Right cardiac atrium (tissue), 5 donors: ENCODE measurements at regions not wholly inside any gene's neighbourhood (a gene's known extent, or its start where the extent isn't known, plus 50 kb on each side); places are given as distances from the start of the nearest gene placed in this dataset.

ENCODE experiments used
- ATAC-seq, 2 donors: fragments of 200-7000 bp; cut with Tn5 transposase; one replicate each; pipeline versions ENCODE4 v1.8.0 to v1.9.1; 2020; ENCODE audit warnings: moderate library complexity in 2 of 2, mild to moderate bottlenecking in 1 of 2
- DNase-seq, 3 donors: peaks; one replicate each; pipeline ENCODE4 v3.0.0-alpha.2; 2020
- H3K27ac ChIP-seq: one replicate; pipeline ENCODE4 v1.5.1; 2013; ENCODE audit warnings: mild to moderate bottlenecking, low read length, control low read depth, moderate library complexity
- H3K27me3 ChIP-seq: one replicate; pipeline ENCODE4 v1.6.1; 2013; ENCODE audit not compliant: control insufficient read depth, insufficient read depth
- H3K4me1 ChIP-seq: one replicate; pipeline ENCODE4 v1.6.1; 2013; ENCODE audit warnings: low read length; ENCODE audit not compliant: control insufficient read depth, insufficient read depth
- H3K4me3 ChIP-seq: one replicate; pipeline ENCODE4 v1.5.1; 2013; ENCODE audit warnings: low read length, control low read depth
- H3K9me3 ChIP-seq: one replicate; pipeline ENCODE4 v1.6.1; 2013; ENCODE audit warnings: low read length; ENCODE audit not compliant: control insufficient read depth
- WGBS: extraction: QIAGEN DNeasy Blood & Tissue Kit; methylation state at CpG from one replicate; pipeline ENCODE4 v1.1.7; 2013; 5-methylcytosine and 5-hydroxymethylcytosine counted together
- intact Hi-C, 4 donors: fragments of 100-400 bp; cut with DNase I; formaldehyde crosslinking; loops; one replicate each; pipeline versions ENCODE4 v1.11.0 to v1.14.0; 2022 to 2023
- donor health status: healthy with polysubstance abuse.
- donor health status: DM: no; HTN: yes; CAD: no.
- donor health status: DM: no; HTN: no; CAD: no.
- donor health status: DM: no; HTN: yes; CAD: no; lungs with severe emphysema.
- donor health status: DM: yes; HTN: yes; CAD: no.

DNA sequence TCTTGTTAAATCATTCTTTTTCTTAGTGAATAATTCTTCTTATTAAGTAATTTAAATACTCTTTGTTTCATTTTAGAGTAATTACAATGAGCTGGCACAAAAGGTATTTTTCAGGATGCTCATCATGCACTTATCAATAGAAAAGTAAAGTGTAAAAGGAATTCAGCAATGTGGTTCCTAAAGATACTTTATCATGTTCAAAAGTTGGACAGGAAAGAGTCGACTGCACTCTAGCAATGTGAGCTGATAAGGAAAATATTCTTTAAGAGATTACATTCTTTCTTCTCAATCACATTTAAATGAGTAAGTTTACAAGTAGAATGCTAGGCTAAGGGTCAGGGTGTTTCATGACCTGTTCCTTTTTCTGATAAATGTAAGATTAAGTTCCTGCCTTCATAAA, 609.5 kb upstream of the FAM241A start:
- no peak overlapping the region for H3K4me3 ChIP-seq
- no peaks in the 10 kb centered on the region for H3K27me3 ChIP-seq
- intact Hi-C loops = no loop called here
- 8% methylated on average over 1 of the region's 1 CpG for WGBS
- H3K4me1 ChIP-seq = no peaks in the 10 kb centered on the region
- no peaks in the 10 kb centered on the region for H3K9me3 ChIP-seq
- no peak overlapping the region for H3K27ac ChIP-seq
- ATAC-seq (no peak), DNase-seq (no peak)

DNA sequence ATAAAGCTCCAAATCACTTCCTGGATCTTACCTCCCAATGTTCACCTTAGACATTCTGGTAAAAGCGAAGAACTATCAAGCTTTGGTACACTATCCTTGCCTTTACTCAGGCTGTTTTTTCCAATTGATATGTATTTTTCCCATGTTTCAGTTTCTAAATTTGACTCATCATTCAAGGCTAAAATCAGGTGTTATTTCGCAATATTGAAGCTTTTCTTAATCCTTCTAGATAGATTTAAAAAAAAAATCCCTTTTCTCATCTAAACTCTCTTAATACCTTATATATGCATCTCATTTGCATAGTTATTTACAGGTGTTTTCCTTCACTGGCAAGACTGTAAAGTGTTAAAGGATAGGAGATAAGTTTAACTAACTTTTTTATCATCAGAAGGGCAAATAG, 608.1 kb upstream of the FAM241A start:
- intact Hi-C loops = no loop called here
- Histone ChIP-seq H3K27me3 (no peaks in the 10 kb centered on the region), H3K4me1 (no peaks in the 10 kb centered on the region), H3K4me3 (no peak overlapping the region), H3K27ac (no peak overlapping the region), H3K9me3 (no peaks in the 10 kb centered on the region)
- DNase-seq (no peak), ATAC-seq (no peak)
- 91% methylated on average over 2 of the region's 2 CpGs for WGBS

DNA sequence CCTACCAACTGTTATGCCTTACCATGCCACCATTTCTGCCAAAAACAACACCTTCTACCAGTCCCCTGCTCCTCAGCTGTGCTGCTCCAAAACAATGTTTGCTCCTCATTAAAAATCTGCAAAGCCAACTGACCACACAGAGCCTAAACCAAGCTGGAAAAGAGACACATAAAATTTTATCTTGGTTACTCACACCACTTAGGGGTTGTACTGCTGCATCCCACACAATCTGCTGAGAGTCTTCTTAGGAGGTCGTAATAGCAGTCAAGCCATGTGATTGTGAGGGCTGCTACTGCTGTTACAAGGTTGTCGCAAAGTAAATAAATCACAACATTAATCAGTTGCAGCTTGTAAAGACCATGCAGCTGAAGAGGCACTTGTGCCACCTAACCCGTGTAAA, 607.4 kb upstream of the FAM241A start:
- DNase-seq = no peak
- Histone ChIP-seq H3K4me3 (no peak overlapping the region), H3K9me3 (no peaks in the 10 kb centered on the region), H3K27me3 (no peaks in the 10 kb centered on the region), H3K27ac (no peak overlapping the region), H3K4me1 (no peaks in the 10 kb centered on the region)
- 65% methylated on average over 3 of the region's 3 CpGs for WGBS
- ATAC-seq = no peak
- intact Hi-C loops = no loop called here

DNA sequence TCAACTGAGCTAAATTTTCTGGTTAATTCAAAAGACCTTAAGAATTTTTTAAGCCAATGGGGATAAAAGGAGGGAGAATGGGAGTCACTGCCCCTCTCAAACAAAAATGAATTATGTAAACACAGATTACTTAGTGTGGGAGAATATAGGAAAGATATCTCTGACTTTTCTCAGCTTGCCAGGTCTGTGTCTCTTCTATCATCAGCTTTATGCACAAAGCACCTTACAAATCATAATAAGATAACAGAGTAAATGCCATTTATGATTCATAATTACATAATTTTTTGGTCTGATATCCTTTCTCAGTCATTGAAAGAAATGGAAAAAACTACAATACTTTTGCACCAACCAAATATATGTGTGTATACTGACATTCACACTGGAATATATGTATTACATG, 604.6 kb upstream of the FAM241A start:
- intact Hi-C loops = no loop called here
- no peak for ATAC-seq
- Histone ChIP-seq H3K4me1 (no peaks in the 10 kb centered on the region), H3K4me3 (no peak overlapping the region), H3K9me3 (no peaks in the 10 kb centered on the region), H3K27me3 (no peaks in the 10 kb centered on the region), H3K27ac (no peak overlapping the region)
- DNase-seq = no peak

DNA sequence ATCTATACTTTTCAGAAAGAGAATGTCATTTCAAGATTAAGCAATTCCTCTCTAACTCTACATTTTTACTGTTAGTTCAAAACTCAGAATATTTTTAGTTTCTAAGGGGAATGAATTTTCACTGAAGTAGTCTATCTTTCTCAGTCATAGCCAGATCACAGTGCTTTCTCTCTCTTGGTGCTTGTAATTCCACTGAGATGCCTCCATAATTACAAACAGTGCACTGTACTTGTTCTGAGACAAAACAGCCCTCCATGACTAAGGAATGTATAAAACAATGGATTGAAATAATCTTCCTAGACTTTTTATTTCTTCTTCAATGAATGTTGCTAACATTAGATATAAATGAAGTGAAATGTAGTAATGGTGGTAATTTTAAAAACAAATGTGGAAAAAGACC, 603.2 kb upstream of the FAM241A start:
- H3K4me1 ChIP-seq = no peaks in the 10 kb centered on the region
- H3K9me3 ChIP-seq = no peaks in the 10 kb centered on the region
- no peak for DNase-seq
- no peak overlapping the region for H3K4me3 ChIP-seq
- no peaks in the 10 kb centered on the region for H3K27me3 ChIP-seq
- H3K27ac ChIP-seq = no peak overlapping the region
- intact Hi-C loops = no loop called here
- no peak for ATAC-seq

DNA sequence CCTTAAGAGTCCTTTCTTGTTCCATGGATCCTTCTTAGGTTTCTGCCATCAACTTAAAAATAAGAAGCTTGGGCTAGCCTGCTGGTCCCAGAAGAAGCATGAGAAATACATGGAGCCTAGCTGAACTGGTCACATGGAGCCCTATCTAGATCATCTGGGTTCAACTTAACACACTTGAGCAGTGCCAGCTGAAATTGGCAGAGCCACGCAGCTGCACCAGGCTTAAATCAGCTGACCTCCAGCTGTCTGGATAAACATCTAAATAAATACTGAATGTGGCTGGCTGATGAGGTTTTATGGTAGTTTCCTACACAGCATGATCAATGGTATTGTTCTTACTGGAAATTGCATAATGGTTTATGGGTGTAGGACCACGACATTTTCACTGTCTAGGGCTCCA, 598.4 kb upstream of the FAM241A start:
- H3K27me3 ChIP-seq = no peaks in the 10 kb centered on the region
- 51% methylated on average over 2 of the region's 2 CpGs for WGBS
- no peak overlapping the region for H3K4me3 ChIP-seq
- H3K27ac ChIP-seq = no peak overlapping the region
- H3K9me3 ChIP-seq = no peaks in the 10 kb centered on the region
- intact Hi-C loops = no loop called here
- ATAC-seq (no peak), DNase-seq (no peak)
- H3K4me1 ChIP-seq = no peaks in the 10 kb centered on the region

DNA sequence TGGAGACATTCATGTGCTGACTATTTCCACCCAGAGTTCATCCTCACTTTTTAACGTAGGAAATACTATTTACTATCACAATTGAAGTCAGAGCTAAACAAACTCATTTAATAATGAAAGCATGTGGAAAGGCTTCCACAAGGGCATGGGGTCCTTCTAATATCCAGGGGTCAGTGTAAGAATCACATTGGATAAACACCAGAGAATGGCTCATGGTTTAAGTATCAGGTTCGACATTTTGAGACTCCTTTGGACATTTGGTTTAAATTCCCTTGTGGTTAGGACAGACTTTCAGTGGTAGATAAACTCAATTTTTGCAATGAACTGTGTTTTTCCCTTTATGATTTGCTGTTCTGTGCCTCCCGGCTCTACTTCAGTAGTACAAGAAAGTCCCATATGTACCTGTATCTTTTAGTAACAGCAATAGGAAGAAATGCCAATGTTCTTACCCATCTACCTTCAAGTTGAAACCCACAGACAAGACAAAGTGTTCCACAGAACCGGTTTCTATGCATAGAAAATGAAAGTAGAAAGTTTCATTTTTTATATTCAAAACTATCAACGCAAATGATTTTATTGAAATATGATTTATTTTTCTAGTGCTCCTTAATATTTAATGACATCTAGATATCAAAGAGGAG, 589.0 kb upstream of the FAM241A start:
- H3K4me3 ChIP-seq = no peak overlapping the region
- intact Hi-C loops = no loop called here
- DNase-seq = no peak
- no peaks in the 10 kb centered on the region for H3K9me3 ChIP-seq
- no peaks in the 10 kb centered on the region for H3K27me3 ChIP-seq
- 74% methylated on average over 5 of the region's 5 CpGs for WGBS
- no peak for ATAC-seq
- no peaks in the 10 kb centered on the region for H3K4me1 ChIP-seq
- no peak overlapping the region for H3K27ac ChIP-seq

DNA sequence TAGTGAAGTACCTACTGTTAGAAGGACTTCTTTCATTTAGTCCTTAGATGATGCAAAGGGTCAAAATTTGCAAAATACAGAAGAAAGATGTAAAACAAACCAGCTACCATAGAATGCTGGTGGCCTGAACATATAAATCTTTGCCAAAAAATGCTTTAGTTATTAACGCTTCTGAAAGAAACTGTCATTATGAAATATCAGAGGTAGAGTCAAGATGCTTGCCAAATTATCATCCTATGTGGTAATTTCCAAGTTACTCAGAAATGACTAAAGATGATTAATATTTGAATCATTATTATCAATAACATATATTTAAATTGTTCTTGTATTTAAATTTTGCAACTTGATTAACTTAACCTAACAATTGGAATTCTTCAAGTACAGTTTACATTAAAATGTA, 588.4 kb upstream of the FAM241A start:
- DNase-seq (no peak), ATAC-seq (no peak)
- no peaks in the 10 kb centered on the region for H3K27me3 ChIP-seq
- H3K9me3 ChIP-seq = no peaks in the 10 kb centered on the region
- H3K27ac ChIP-seq = no peak overlapping the region
- intact Hi-C loops = no loop called here
- 88% methylated on average over 1 of the region's 1 CpG for WGBS
- no peak overlapping the region for H3K4me3 ChIP-seq
- no peaks in the 10 kb centered on the region for H3K4me1 ChIP-seq

DNA sequence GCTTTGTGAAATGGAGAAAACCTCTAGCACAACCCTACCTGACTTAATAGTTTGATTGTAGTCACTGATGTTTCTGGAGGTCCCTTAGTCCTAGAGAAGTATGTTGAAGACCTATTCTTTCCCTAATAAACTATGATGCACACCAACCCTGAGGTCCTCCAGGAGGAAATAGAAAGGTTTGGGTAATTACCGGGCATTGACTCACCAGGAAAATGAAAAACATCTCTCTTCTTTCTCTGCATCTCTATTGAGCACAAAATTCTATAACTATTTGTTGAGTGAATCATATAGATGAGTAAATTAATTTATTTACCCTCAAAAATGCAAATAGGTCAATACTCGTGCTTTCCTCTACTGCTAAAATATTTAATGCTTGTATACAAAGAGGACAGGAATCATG, 582.4 kb upstream of the FAM241A start:
- Histone ChIP-seq H3K4me1 (no peaks in the 10 kb centered on the region), H3K27me3 (no peaks in the 10 kb centered on the region), H3K4me3 (no peak overlapping the region), H3K27ac (no peak overlapping the region), H3K9me3 (no peaks in the 10 kb centered on the region)
- 67% methylated on average over 2 of the region's 2 CpGs for WGBS
- ATAC-seq (no peak), DNase-seq (no peak)
- intact Hi-C loops = no loop called here

DNA sequence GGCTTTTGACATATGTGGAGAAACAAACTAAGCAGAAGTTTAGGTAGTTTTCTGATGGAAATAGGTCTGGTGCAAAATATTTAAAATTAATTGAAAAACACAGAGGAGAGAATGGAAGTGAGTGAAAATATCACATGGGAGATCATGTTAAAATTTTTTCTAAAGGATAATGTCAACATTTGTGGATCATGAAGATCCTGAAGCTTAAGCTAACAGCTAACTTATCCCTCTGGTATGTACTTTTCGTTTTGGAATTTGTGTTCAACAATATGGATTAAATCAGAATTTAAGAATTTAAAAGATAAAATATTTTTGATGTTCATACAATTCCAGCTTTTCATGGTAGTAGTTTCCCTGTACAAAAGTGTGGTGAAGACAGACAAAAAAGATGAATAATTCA, 572.8 kb upstream of the FAM241A start:
- H3K4me3 ChIP-seq = no peak overlapping the region
- no peak overlapping the region for H3K27ac ChIP-seq
- 35% methylated on average over 1 of the region's 1 CpG for WGBS
- intact Hi-C loops = no loop called here
- H3K4me1 ChIP-seq = no peaks in the 10 kb centered on the region
- no peaks in the 10 kb centered on the region for H3K27me3 ChIP-seq
- ATAC-seq = no peak
- DNase-seq = no peak
- no peaks in the 10 kb centered on the region for H3K9me3 ChIP-seq

DNA sequence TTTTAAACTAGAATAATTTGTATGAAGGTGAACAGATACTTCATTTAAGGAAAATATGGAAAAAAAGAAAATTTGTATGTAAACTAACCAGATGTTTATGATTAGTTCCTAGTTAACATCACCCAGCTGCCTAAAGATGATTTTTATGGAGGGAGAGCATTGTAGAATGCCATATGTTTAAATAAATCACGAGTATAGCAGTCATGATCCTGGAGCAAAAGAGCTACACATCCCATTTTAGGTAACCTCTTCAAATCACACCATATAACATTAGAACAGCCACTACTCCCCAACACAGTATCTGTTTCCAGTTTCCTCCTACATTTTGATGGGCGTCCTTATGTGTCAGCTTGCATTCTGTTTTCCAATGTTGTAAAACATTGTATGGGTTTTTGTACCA, 571.9 kb upstream of the FAM241A start:
- Histone ChIP-seq H3K9me3 (no peaks in the 10 kb centered on the region), H3K4me1 (no peaks in the 10 kb centered on the region), H3K27me3 (no peaks in the 10 kb centered on the region), H3K4me3 (no peak overlapping the region), H3K27ac (no peak overlapping the region)
- ATAC-seq (no peak), DNase-seq (no peak)
- intact Hi-C loops = no loop called here
- WGBS = 54% methylated on average over 2 of the region's 2 CpGs

DNA sequence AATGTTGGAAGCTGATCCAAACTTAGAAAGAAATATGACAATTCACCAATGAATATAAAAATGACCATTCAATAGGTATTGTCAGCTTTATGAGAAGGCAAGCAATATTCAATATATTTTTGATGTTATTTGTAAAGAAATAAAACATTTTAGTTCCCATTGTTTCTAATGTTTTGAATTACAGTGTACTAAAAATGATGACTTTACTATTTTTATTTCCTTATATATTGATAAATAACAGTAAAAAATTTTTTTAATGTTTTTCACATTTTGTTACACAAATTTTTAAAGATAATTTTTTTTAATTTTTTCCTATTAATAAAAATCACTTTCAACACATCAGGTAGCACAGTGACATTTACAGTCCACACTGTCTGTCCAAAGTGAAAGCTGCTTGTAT, 565.5 kb upstream of the FAM241A start:
- DNase-seq = no peak
- Histone ChIP-seq H3K27ac (no peak overlapping the region), H3K9me3 (no peaks in the 10 kb centered on the region), H3K4me1 (no peaks in the 10 kb centered on the region), H3K4me3 (no peak overlapping the region), H3K27me3 (no peaks in the 10 kb centered on the region)
- intact Hi-C loops = no loop called here
- no peak for ATAC-seq
